Caco-2 (cell line): ENCODE measurements at regions not wholly inside any gene's neighbourhood (a gene's known extent, or its start where the extent isn't known, plus 50 kb on each side); places are given as distances from the start of the nearest gene placed in this dataset.

Source experiments
- BruUV-seq: library from RNA; stranded (reverse); fragments of 400-500 nt; replicated peaks from 2 replicates; lab custom pipeline; 2021; lab: Mats Ljungman, UMichigan
- CTCF ChIA-PET: fragments of 300-600 bp; sonication (Branson Sonifier 250); formaldehyde crosslinking; loops from one replicate; lab custom pipeline; 2022; ENCODE audit warnings: antibody characterized with exemption; lab: Charles Lee
- POLR2A ChIA-PET: fragments of 300-600 bp; sonication (Branson Sonifier 250); formaldehyde crosslinking; loops from one replicate; lab custom pipeline; 2022; ENCODE audit warnings: antibody characterized with exemption; lab: Charles Lee
- DNase-seq, 2 experiments: peaks; one replicate each; pipeline versions ENCODE4 v3.0.0 to v3.0.0-alpha.2; 2020 to 2022
- H3K27me3 ChIP-seq: replicated peaks from 2 replicates; pipeline ENCODE4 v1.6.0; 2011; ENCODE audit warnings: low read length; ENCODE audit not compliant: control insufficient read depth, insufficient read depth
- H3K36me3 ChIP-seq: 2 replicates; pipeline ENCODE4 v1.5.1; 2011; ENCODE audit warnings: low read length; ENCODE audit not compliant: control insufficient read depth, insufficient read depth
- H3K4me1 ChIP-seq: fragments of 250-450 bp; sonication (Bioruptor Pico); 2 replicates; pipeline ENCODE4 v1.5.1; 2020; ENCODE audit warnings: mild to moderate bottlenecking
- H3K4me3 ChIP-seq: 2 replicates; pipeline ENCODE4 v1.5.1; 2011; ENCODE audit warnings: low read depth, mild to moderate bottlenecking, control low read depth, low read length
- H3K9me3 ChIP-seq: fragments of 250-450 bp; sonication (Bioruptor Pico); 2 replicates; pipeline ENCODE4 v1.5.1; 2020; ENCODE audit warnings: mild to moderate bottlenecking, moderate library complexity
- H3K27ac Mint-ChIP-seq: one replicate; pipeline ENCODE4 v1.8.0; 2022; ENCODE audit warnings: mixed read lengths; ENCODE audit not compliant: unreplicated experiment
- H3K27me3 Mint-ChIP-seq: one replicate; pipeline ENCODE4 v1.8.0; 2022; ENCODE audit warnings: mixed read lengths; ENCODE audit not compliant: insufficient read depth, unreplicated experiment
- H3K36me3 Mint-ChIP-seq: one replicate; pipeline ENCODE4 v1.8.0; 2022; ENCODE audit warnings: mild to moderate bottlenecking, mixed read lengths; ENCODE audit not compliant: insufficient read depth, unreplicated experiment
- H3K4me1 Mint-ChIP-seq: one replicate; pipeline ENCODE4 v1.8.0; 2022; ENCODE audit warnings: low read depth, mixed read lengths; ENCODE audit not compliant: unreplicated experiment
- H3K4me3 Mint-ChIP-seq: one replicate; pipeline ENCODE4 v1.8.0; 2022; ENCODE audit warnings: mild to moderate bottlenecking, moderate library complexity, mixed read lengths; ENCODE audit not compliant: unreplicated experiment
- H3K9me3 Mint-ChIP-seq: one replicate; pipeline ENCODE4 v1.8.0; 2022; ENCODE audit warnings: mixed read lengths; ENCODE audit not compliant: unreplicated experiment
- intact Hi-C: fragments of 100-400 bp; cut with micrococcal nuclease; formaldehyde crosslinking; loops from one replicate; pipeline ENCODE4 v1.10.0; 2022; ENCODE audit not compliant: unreplicated experiment
- TF ChIP-seq, protein P1 (sequence below), 2 experiments: fragments of 200-600 bp in 1 of 2; IDR thresholded peaks; 1 replicate in 1 of 2; 2 replicates in 1 of 2; pipeline versions ENCODE4 v1.5.1 to v1.8.0; 2011 to 2022; ENCODE audit warnings: antibody characterized with exemption in 1 of 2, control low read depth in 1 of 2, inconsistent platforms in 1 of 2, low read depth in 1 of 2, low read length in 1 of 2, mild to moderate bottlenecking in 1 of 2, moderate library complexity in 1 of 2; ENCODE audit not compliant: insufficient read depth in 1 of 2, severe bottlenecking in 1 of 2, unreplicated experiment in 1 of 2

- no TSS peak for BruUV-seq
- POLR2A ChIA-PET: no interaction called here
Observed at GRCh38 chr9:21683484-21684175, 118.8 kb upstream of the MTAP start.

DNA sequence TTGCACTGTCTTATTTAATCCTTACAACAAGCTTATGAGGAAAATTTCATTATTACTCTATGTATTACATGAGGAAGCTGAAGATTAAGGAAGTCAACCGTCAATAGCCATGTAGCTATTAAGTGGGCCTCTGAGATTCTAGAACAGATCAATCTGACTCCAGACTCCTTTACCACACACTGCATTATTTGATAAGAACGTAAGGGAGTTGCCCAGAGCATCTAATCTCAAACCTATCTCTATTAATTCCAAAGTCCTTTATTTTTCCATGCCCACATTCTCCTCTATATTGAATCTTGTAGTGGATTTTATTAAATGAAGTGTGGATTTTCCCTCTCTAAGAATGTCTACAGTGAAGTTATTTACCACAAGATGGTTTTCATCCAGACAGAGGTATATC, 118.2 kb upstream of the MTAP start:
- no peaks in the 10 kb centered on the region for H3K9me3 Mint-ChIP-seq
- ChIA-PET POLR2A (no interaction called here), CTCF (no interaction called here)
- Histone ChIP-seq H3K27me3 (no peaks in the 10 kb centered on the region), H3K36me3 (no peaks in the 10 kb centered on the region), H3K4me3 (no peak overlapping the region), H3K9me3 (no peaks in the 10 kb centered on the region), H3K4me1 (peaks cover 12% of the 10 kb centered on the region)
- no peak for DNase-seq
- no peaks in the 10 kb centered on the region for H3K4me1 Mint-ChIP-seq
- H3K27me3 Mint-ChIP-seq: no peaks in the 10 kb centered on the region
- intact Hi-C loops: no loop called here
- TF ChIP-seq, protein P1, sequence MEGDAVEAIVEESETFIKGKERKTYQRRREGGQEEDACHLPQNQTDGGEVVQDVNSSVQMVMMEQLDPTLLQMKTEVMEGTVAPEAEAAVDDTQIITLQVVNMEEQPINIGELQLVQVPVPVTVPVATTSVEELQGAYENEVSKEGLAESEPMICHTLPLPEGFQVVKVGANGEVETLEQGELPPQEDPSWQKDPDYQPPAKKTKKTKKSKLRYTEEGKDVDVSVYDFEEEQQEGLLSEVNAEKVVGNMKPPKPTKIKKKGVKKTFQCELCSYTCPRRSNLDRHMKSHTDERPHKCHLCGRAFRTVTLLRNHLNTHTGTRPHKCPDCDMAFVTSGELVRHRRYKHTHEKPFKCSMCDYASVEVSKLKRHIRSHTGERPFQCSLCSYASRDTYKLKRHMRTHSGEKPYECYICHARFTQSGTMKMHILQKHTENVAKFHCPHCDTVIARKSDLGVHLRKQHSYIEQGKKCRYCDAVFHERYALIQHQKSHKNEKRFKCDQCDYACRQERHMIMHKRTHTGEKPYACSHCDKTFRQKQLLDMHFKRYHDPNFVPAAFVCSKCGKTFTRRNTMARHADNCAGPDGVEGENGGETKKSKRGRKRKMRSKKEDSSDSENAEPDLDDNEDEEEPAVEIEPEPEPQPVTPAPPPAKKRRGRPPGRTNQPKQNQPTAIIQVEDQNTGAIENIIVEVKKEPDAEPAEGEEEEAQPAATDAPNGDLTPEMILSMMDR (IDR thresholded peaks at IDR 0.05; ENCODE audit: insufficient read depth in 1 of 2, low read depth in 1 of 2, low read length in 1 of 2, severe bottlenecking in 1 of 2, unreplicated experiment in 1 of 2): no peak
- BruUV-seq: no TSS peak
- H3K36me3 Mint-ChIP-seq: no peaks in the 10 kb centered on the region
- no peak overlapping the region for H3K4me3 Mint-ChIP-seq
- no peak overlapping the region for H3K27ac Mint-ChIP-seq

More at GRCh38 chr9:21683484-21684175, 118.8 kb upstream of the MTAP start:
- Mint-ChIP-seq H3K9me3 (no peaks in the 10 kb centered on the region), H3K27me3 (no peaks in the 10 kb centered on the region), H3K36me3 (no peaks in the 10 kb centered on the region), H3K4me3 (no peak overlapping the region), H3K4me1 (no peaks in the 10 kb centered on the region), H3K27ac (no peak overlapping the region)
- intact Hi-C loops: no loop called here
- TF ChIP-seq, protein P1 (IDR thresholded peaks at IDR 0.05; ENCODE audit: insufficient read depth in 1 of 2, low read depth in 1 of 2, low read length in 1 of 2, severe bottlenecking in 1 of 2, unreplicated experiment in 1 of 2): no peak
- CTCF ChIA-PET: no interaction called here
- no peaks in the 10 kb centered on the region for H3K36me3 ChIP-seq
- H3K4me3 ChIP-seq: no peak overlapping the region
- H3K4me1 ChIP-seq: peaks cover 12% of the 10 kb centered on the region
- no peak for DNase-seq
- no peaks in the 10 kb centered on the region for H3K9me3 ChIP-seq
- no peaks in the 10 kb centered on the region for H3K27me3 ChIP-seq

GRCh38 chr9:21684831-21685362, 117.5 kb upstream of the MTAP start:
- Mint-ChIP-seq H3K4me1 (no peaks in the 10 kb centered on the region), H3K36me3 (no peaks in the 10 kb centered on the region), H3K27ac (no peak overlapping the region), H3K27me3 (no peaks in the 10 kb centered on the region), H3K9me3 (no peaks in the 10 kb centered on the region), H3K4me3 (no peak overlapping the region)
- intact Hi-C loops: no loop called here
- ChIA-PET CTCF (no interaction called here), POLR2A (no interaction called here)
- TF ChIP-seq, protein P1 (IDR thresholded peaks at IDR 0.05; ENCODE audit: insufficient read depth in 1 of 2, low read depth in 1 of 2, low read length in 1 of 2, severe bottlenecking in 1 of 2, unreplicated experiment in 1 of 2): no peak
- Histone ChIP-seq H3K36me3 (no peaks in the 10 kb centered on the region), H3K27me3 (no peaks in the 10 kb centered on the region), H3K4me1 (peaks cover 12% of the 10 kb centered on the region), H3K9me3 (no peaks in the 10 kb centered on the region), H3K4me3 (no peak overlapping the region)
- DNase-seq: no peak
- BruUV-seq: no TSS peak
